GM21529 (cell line): ENCODE measurements at regions not wholly inside any gene's neighbourhood (a gene's known extent, or its start where the extent isn't known, plus 50 kb on each side); places are given as distances from the start of the nearest gene placed in this dataset.
A peak's percentile ranks its signal among the peaks of the same experiment; 100 is the strongest.
"Not testable (repeated sequence)": the region's sequence is repeated elsewhere in the genome, so short reads cannot be mapped to it uniquely, and the experiment has no call there.

Experiments
- ATAC-seq: cut with Tn5 transposase; IDR thresholded peaks from one replicate; pipeline ENCODE4 v1.9.1; 2021; ENCODE audit not compliant: unreplicated experiment

- ATAC-seq, result no peak
These were observed 1708.5 kb downstream of the BRINP3 start for GRCh38 chr1:188769181-188769580.

GRCh38 chr1:188769936-188770335 is 1707.7 kb downstream of the BRINP3 start:
- no peak for ATAC-seq

- no peak for ATAC-seq
These were observed 1699.1 kb downstream of the BRINP3 start for GRCh38 chr1:188778578-188778977.

GRCh38 chr1:188782220-188782841 is 1695.3 kb downstream of the BRINP3 start:
- ATAC-seq, result peak; percentile 100

GRCh38 chr1:188794969-188795368 is 1682.7 kb downstream of the BRINP3 start:
- ATAC-seq, result no peak

GRCh38 chr1:188812153-188812552 is 1665.5 kb downstream of the BRINP3 start:
- ATAC-seq, result not testable (repeated sequence)

GRCh38 chr1:188812836-188813573 is 1664.7 kb downstream of the BRINP3 start:
- not testable (repeated sequence) for ATAC-seq

GRCh38 chr1:188817814-188818213 is 1659.8 kb downstream of the BRINP3 start:
- no peak for ATAC-seq

- no peak for ATAC-seq
These were observed 1655.4 kb downstream of the BRINP3 start for GRCh38 chr1:188822248-188822647.

GRCh38 chr1:188825471-188825870 is 1652.2 kb downstream of the BRINP3 start:
- ATAC-seq, result no peak

- no peak for ATAC-seq
These were observed 1650.9 kb downstream of the BRINP3 start for GRCh38 chr1:188826800-188827199.

- ATAC-seq, result no peak
These were observed 1650.3 kb downstream of the BRINP3 start for GRCh38 chr1:188827400-188827799.

GRCh38 chr1:188841111-188841696 is 1636.5 kb downstream of the BRINP3 start:
- ATAC-seq, result not testable (repeated sequence)

- ATAC-seq, result no peak
These were observed 1631.2 kb downstream of the BRINP3 start for GRCh38 chr1:188846468-188846867.

GRCh38 chr1:188857526-188858087 is 1620.1 kb downstream of the BRINP3 start:
- ATAC-seq, result no peak

GRCh38 chr1:188867614-188868013 is 1610.0 kb downstream of the BRINP3 start:
- ATAC-seq, result no peak

GRCh38 chr1:188871164-188871563 is 1606.5 kb downstream of the BRINP3 start:
- no peak for ATAC-seq

- no peak for ATAC-seq
These were observed 1605.3 kb downstream of the BRINP3 start for GRCh38 chr1:188872376-188872775.

- ATAC-seq, result no peak
These were observed 1600.0 kb downstream of the BRINP3 start for GRCh38 chr1:188877668-188878067.

- ATAC-seq, result no peak
These were observed 1589.3 kb downstream of the BRINP3 start for GRCh38 chr1:188888386-188888785.

- ATAC-seq, result no peak
These were observed 1588.5 kb downstream of the BRINP3 start for GRCh38 chr1:188889166-188889565.

GRCh38 chr1:188891958-188892357 is 1585.7 kb downstream of the BRINP3 start:
- no peak for ATAC-seq
